ENCODE measurements at regions not wholly inside any gene's neighbourhood (a gene's known extent, or its start where the extent isn't known, plus 50 kb on each side); places are given as distances from the start of the nearest gene placed in this dataset.

- TF ChIP-seq, protein P1, sequence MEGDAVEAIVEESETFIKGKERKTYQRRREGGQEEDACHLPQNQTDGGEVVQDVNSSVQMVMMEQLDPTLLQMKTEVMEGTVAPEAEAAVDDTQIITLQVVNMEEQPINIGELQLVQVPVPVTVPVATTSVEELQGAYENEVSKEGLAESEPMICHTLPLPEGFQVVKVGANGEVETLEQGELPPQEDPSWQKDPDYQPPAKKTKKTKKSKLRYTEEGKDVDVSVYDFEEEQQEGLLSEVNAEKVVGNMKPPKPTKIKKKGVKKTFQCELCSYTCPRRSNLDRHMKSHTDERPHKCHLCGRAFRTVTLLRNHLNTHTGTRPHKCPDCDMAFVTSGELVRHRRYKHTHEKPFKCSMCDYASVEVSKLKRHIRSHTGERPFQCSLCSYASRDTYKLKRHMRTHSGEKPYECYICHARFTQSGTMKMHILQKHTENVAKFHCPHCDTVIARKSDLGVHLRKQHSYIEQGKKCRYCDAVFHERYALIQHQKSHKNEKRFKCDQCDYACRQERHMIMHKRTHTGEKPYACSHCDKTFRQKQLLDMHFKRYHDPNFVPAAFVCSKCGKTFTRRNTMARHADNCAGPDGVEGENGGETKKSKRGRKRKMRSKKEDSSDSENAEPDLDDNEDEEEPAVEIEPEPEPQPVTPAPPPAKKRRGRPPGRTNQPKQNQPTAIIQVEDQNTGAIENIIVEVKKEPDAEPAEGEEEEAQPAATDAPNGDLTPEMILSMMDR (IDR thresholded peaks at IDR 0.05; ENCODE audit: low read depth, low read length, missing input control), result no peak
- TF ChIP-seq, protein P2, sequence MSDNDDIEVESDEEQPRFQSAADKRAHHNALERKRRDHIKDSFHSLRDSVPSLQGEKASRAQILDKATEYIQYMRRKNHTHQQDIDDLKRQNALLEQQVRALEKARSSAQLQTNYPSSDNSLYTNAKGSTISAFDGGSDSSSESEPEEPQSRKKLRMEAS (IDR thresholded peaks at IDR 0.05), result no peak
- TF ChIP-seq YY1 (IDR thresholded peaks at IDR 0.05) (no peak), FOXA2 (IDR thresholded peaks at IDR 0.05) (no peak), REST (IDR thresholded peaks at IDR 0.05) (no peak), GABPA (IDR thresholded peaks at IDR 0.05 in 1 of 2, conservative IDR thresholded peaks at IDR 0.05 in 1 of 2) (no peak), TAF1 (conservative IDR thresholded peaks at IDR 0.05) (no peak), ZBTB33 (IDR thresholded peaks at IDR 0.05) (no peak), RXRA (IDR thresholded peaks at IDR 0.05) (no peak), RAD21 (IDR thresholded peaks at IDR 0.05) (no peak), HNF4A (conservative IDR thresholded peaks at IDR 0.05) (no peak)
- TF ChIP-seq, protein P3, sequence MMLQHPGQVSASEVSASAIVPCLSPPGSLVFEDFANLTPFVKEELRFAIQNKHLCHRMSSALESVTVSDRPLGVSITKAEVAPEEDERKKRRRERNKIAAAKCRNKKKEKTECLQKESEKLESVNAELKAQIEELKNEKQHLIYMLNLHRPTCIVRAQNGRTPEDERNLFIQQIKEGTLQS (IDR thresholded peaks at IDR 0.05), result no peak
These were observed 1298.8 kb downstream of the PLA2G4A start for GRCh38 chr1:188127507-188127906.

All from liver (tissue), 3 donors.